Transverse colon (tissue), 4 donors: ENCODE measurements at regions not wholly inside any gene's neighbourhood (a gene's known extent, or its start where the extent isn't known, plus 50 kb on each side); places are given as distances from the start of the nearest gene placed in this dataset.
"Not testable (repeated sequence)": the region's sequence is repeated elsewhere in the genome, so short reads cannot be mapped to it uniquely, and the experiment has no call there.

Source experiments
- DNase-seq: peaks from one replicate; pipeline ENCODE4 v3.0.0-alpha.2; 2019
- H3K27ac ChIP-seq, 4 donors: fragments of 200-600 bp; sonication (generic); 2 replicates each; pipeline ENCODE4 v1.5.1; 2016 to 2018; ENCODE audit warnings: inconsistent platforms in 4 of 4
- H3K27me3 ChIP-seq: fragments of 200-600 bp; sonication (generic); 2 replicates; pipeline ENCODE4 v1.5.1; 2017; ENCODE audit warnings: inconsistent platforms
- H3K36me3 ChIP-seq, 4 donors: fragments of 200-600 bp; sonication (generic); 2 replicates each; pipeline ENCODE4 v1.5.1; 2017 to 2019; ENCODE audit warnings: inconsistent platforms in 4 of 4
- H3K4me1 ChIP-seq, 4 donors: fragments of 200-600 bp; sonication (generic); 2 replicates each; pipeline ENCODE4 v1.5.1; 2017 to 2020; ENCODE audit warnings: inconsistent platforms in 4 of 4
- H3K4me3 ChIP-seq, 4 donors: fragments of 200-600 bp; sonication (generic); 1 replicate in 1 of 4; 2 replicates in 3 of 4; pipeline versions ENCODE4 v1.5.1 to v1.6.1; 2017 to 2019; ENCODE audit warnings: inconsistent platforms in 4 of 4
- H3K9me3 ChIP-seq, 2 donors: fragments of 200-600 bp; sonication (generic); 2 replicates each; pipeline ENCODE4 v1.5.1; 2017 to 2019; ENCODE audit warnings: inconsistent platforms in 2 of 2
- CTCF ChIP-seq, 5 experiments: fragments of 200-600 bp in 3 of 5; fragments of 450-650 bp in 2 of 5; sonication (generic) in 3 of 5; IDR thresholded peaks; 1 replicate in 2 of 5; 2 replicates in 3 of 5; pipeline ENCODE4 v1.5.1; 2016 to 2017; ENCODE audit warnings: antibody characterized with exemption in 5 of 5, inconsistent platforms in 3 of 5, mild to moderate bottlenecking in 2 of 5, moderate library complexity in 1 of 5
- EP300 ChIP-seq: sonication (generic); formaldehyde crosslinking; IDR thresholded peaks from one replicate; pipeline ENCODE4 v1.6.1; 2017; ENCODE audit warnings: antibody characterized with exemption, low read depth
- POLR2A ChIP-seq: fragments of 450-650 bp; IDR thresholded peaks from one replicate; pipeline ENCODE4 v1.6.1; 2016; ENCODE audit warnings: antibody characterized with exemption, mild to moderate bottlenecking, moderate library complexity
- POLR2AphosphoS5 ChIP-seq, 3 donors: sonication (generic); formaldehyde crosslinking; IDR thresholded peaks; one replicate each; pipeline ENCODE4 v1.6.1; 2016; ENCODE audit warnings: antibody characterized with exemption in 3 of 3
- WGBS, 2 donors: methylation state at CpG; one replicate each; pipeline ENCODE4 v1.1.5; 2018; ENCODE audit warnings: low coverage in 1 of 2; 5-methylcytosine and 5-hydroxymethylcytosine counted together
- in situ Hi-C, 4 donors: fragments of 200-750 bp; cut with MboI; loops; one replicate each; pipeline versions ENCODE4 v1.15.0 to v1.15.1; 2017; ENCODE audit warnings: low sequenced_read_pairs in 3 of 4, low pct_ligation_motif_present in 1 of 4, low pct_unique_long_range_greater_than_20kb in 1 of 4
- intact Hi-C: fragments of 100-400 bp; cut with DNase I; formaldehyde crosslinking; loops from one replicate; pipeline ENCODE4 v1.15.1; 2023; ENCODE audit warnings: low total_unique reads

DNA sequence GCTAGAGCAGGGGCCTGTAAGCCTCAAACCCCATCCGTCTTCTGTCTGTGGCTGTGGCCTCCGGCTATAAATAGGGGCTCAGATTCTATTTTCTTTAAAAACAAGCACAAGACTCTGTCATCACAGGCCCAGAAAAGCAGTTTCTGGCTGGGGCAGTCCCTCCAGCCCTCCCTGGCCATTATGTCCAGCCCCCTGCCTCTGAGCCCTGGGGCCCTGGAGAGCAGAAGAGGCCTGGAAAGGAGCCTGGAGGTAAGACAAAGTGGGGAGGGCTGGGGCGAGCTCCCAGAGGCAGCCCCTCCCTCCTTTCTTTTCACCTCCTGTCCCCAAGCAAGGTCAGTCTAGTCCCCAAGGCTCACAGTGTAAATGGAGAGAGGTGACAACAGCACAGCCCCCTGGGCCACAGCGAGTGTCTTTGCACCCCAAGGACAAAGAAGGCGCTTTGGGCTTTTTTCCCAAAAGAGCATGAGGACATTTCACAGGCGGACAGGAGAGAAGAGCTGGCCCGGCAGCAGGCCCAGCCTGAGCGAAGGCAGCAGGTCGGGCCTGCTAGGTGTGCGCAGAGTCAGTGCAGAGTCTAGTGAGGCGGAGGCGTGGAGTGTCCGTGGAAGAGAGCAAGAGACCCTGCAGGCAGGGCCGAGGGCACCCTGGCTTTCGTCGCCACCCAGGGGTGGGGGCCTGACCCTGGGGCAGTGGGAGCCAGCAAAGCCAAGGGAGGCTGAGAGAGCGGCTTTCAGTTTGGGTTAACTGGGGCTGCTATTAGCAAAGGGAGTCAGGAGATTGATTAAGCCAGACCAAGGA is 188.3 kb downstream of the TBC1D2B start:
- in situ Hi-C loops (no loop called here), intact Hi-C loops (no loop called here)
- DNase-seq = no peak
- Histone ChIP-seq H3K27ac (no peak overlapping the region), H3K4me3 (no peak overlapping the region), H3K27me3 (peaks cover 7% of the 10 kb centered on the region), H3K36me3 (no peaks in the 10 kb centered on the region), H3K9me3 (no peaks in the 10 kb centered on the region), H3K4me1 (no peaks in the 10 kb centered on the region)
- TF ChIP-seq CTCF (IDR thresholded peaks at IDR 0.05) = no peak
- TF ChIP-seq POLR2A = no peak
- TF ChIP-seq POLR2AphosphoS5 (IDR thresholded peaks at IDR 0.05) = no peak
- TF ChIP-seq EP300 = no peak
- WGBS, 2 donors = 88 to 92% methylated on average over 8 to 17 of the region's 17 CpGs

DNA sequence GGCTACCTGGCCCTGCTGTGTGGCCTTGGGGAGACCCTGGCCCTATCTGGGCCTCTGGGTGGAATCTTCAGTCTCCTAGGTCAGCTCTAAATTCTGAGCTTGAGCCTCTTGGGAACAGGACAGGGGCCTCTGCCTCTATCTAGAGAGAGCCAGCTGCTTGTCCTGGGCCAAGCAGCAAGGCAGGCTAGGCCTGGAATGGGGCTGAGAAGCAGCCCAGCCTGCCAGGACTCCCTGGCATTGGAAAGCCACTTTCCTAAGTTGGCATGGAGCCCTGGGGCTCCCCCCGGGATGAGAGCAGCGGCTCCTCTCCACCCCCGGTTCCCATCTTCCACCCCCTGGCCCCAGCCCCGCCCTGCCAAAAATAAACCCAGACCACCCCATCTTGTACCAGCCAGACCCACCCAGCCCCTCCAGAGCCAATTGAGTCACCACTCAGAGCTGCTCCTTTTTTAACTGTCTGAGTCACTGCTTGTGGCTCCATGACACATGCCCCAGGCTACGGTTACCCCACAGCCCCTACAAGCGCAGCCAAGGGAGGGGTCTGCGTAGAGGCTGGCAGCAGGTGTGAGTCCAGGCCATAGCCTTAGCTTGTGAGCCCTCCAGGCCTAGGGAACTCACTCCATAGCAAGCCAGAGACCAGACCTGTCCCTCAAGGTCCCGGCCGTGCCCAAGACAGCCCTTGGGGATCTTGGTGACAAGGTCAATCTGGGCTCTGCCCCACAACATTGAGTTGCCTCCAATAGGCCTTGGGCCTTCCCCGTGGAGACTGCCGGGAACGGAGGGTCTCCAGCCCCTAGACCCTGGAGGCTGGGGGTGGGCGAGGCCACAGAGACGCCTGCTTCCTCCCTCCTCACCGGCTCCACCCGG is 189.7 kb downstream of the TBC1D2B start:
- H3K27me3 ChIP-seq, in situ Hi-C loops: not testable (repeated sequence)
- WGBS, 2 donors = no CpG with 5 or more reads among the region's 16 CpGs

GRCh38 chr15:77886805-77887448 is 190.6 kb downstream of the TBC1D2B start:
- Histone ChIP-seq H3K4me1 (no peaks in the 10 kb centered on the region), H3K36me3 (no peaks in the 10 kb centered on the region), H3K9me3 (no peaks in the 10 kb centered on the region), H3K27me3 (no peaks in the 10 kb centered on the region), H3K27ac (no peak overlapping the region), H3K4me3 (no peak overlapping the region)
- intact Hi-C loops (no loop called here), in situ Hi-C loops (no loop called here)
- no peak for DNase-seq
- WGBS, 2 donors = 89% methylated on average over 7 of the region's 11 CpGs; no CpG with 5 or more reads in 1 of the 2 donors
- TF ChIP-seq CTCF (IDR thresholded peaks at IDR 0.05) (no peak), POLR2AphosphoS5 (IDR thresholded peaks at IDR 0.05) (no peak)

More for the DNA sequence above, 189.7 kb downstream of the TBC1D2B start:
- DNase-seq, H3K9me3 ChIP-seq, H3K4me1 ChIP-seq, H3K4me3 ChIP-seq, H3K36me3 ChIP-seq, intact Hi-C loops, H3K27ac ChIP-seq: not testable (repeated sequence)

DNA sequence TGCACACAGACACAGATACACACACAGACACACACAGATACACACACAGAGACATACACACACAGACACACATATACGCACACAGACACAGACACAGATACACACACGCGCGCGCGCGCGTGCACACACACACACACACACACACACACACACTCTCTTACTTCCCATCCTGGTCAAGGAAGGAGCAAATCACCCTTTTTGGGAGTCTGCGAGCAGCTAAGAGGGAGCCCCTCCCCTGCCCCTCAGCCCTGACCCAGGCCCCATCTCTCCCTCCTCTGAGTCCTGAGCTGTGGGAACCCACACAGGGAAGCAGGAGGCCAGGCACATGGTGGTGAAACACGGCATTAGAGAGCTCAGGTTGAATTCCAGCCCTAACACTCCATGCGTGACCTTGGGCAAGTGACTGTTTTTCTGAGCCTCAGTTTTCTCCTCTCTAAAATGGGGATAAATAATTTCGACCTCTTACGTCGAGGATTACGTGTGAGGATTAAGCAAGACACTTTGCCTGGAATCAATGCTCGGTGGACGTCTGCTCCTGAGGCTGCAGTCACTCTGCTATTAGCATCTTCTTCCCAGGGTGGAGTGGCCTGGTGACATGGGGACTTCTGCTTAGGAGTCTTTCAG is 191.5 kb downstream of the TBC1D2B start:
- H3K4me1 ChIP-seq, intact Hi-C loops, H3K27ac ChIP-seq, H3K4me3 ChIP-seq, H3K36me3 ChIP-seq, DNase-seq, in situ Hi-C loops, H3K9me3 ChIP-seq, H3K27me3 ChIP-seq: not testable (repeated sequence)
- WGBS, 2 donors = 95% methylated on average over 6 to 17 of the region's 17 CpGs

DNA sequence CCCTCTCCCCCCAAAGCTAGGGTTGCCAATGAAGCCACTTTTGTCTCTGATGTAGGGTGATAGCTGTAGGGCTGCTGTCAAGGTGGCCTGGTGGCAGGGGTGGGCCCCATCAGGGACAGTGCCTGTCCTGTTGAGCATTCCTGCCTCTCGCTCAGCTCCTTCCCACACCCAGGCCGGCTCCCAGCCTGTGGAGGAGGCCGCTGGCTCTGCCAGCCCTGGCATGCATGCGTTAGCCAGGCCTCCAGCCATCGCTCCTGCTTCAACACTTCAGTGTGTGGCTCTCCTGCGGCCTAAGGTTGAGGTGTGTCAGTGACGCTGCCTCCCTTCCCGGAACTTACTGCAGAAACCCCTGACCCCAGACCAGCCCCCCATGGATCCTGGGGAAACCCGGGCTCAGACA is 194.5 kb downstream of the TBC1D2B start:
- H3K27me3 ChIP-seq, H3K27ac ChIP-seq, intact Hi-C loops, in situ Hi-C loops, H3K4me1 ChIP-seq, DNase-seq, H3K9me3 ChIP-seq, H3K36me3 ChIP-seq, H3K4me3 ChIP-seq: not testable (repeated sequence)
- no CpG with 5 or more reads among the region's 9 CpGs for WGBS, 2 donors
